H9 (cell line): ENCODE measurements at regions not wholly inside any gene's neighbourhood (a gene's known extent, or its start where the extent isn't known, plus 50 kb on each side); places are given as distances from the start of the nearest gene placed in this dataset.

Experiments
- DNase-seq: peaks from one replicate; pipeline ENCODE4 v3.0.0-alpha.2; 2017
- H2AFZ ChIP-seq: one replicate; pipeline ENCODE4 v1.6.1; 2013; ENCODE audit warnings: mild to moderate bottlenecking, low read length, control low read depth, moderate library complexity
- H2AK5ac ChIP-seq: 2 replicates; pipeline ENCODE4 v1.6.1; 2013; ENCODE audit warnings: low read length, control low read depth, mixed read lengths; ENCODE audit not compliant: insufficient read length
- H2BK120ac ChIP-seq: one replicate; pipeline ENCODE4 v1.6.1; 2013; ENCODE audit warnings: low read depth, mild to moderate bottlenecking, low read length, control low read depth, inconsistent platforms; ENCODE audit not compliant: poor library complexity, severe bottlenecking
- H2BK12ac ChIP-seq: 2 replicates; pipeline ENCODE4 v1.6.1; 2013; ENCODE audit warnings: low read length, control low read depth, mixed read lengths, low read depth; ENCODE audit not compliant: insufficient read length
- H2BK15ac ChIP-seq: 2 replicates; pipeline ENCODE4 v1.6.1; 2013; ENCODE audit warnings: low read depth, low read length, control low read depth
- H2BK20ac ChIP-seq: one replicate; pipeline ENCODE4 v1.6.1; 2013; ENCODE audit warnings: low read depth, mild to moderate bottlenecking, low read length, control low read depth, inconsistent platforms; ENCODE audit not compliant: poor library complexity, severe bottlenecking
- H2BK5ac ChIP-seq: 2 replicates; pipeline ENCODE4 v1.6.1; 2013; ENCODE audit warnings: low read length, control low read depth, mixed read lengths; ENCODE audit not compliant: insufficient read length
- H3K14ac ChIP-seq: 2 replicates; pipeline ENCODE4 v1.6.1; 2013; ENCODE audit warnings: low read length, control low read depth; ENCODE audit not compliant: insufficient read depth
- H3K18ac ChIP-seq: 2 replicates; pipeline ENCODE4 v1.6.1; 2013; ENCODE audit warnings: low read depth, mild to moderate bottlenecking, mixed read lengths, low read length, control low read depth; ENCODE audit not compliant: insufficient read length
- H3K23ac ChIP-seq: 2 replicates; pipeline ENCODE4 v1.6.1; 2013; ENCODE audit warnings: low read length, control low read depth, mixed read lengths, low read depth; ENCODE audit not compliant: insufficient read length
- H3K23me2 ChIP-seq: 2 replicates; pipeline ENCODE4 v1.6.1; 2013; ENCODE audit warnings: low read depth, mild to moderate bottlenecking, mixed read lengths, low read length, control low read depth; ENCODE audit not compliant: insufficient read length, poor library complexity, severe bottlenecking
- H3K27ac ChIP-seq: 2 replicates; pipeline ENCODE4 v1.5.1; 2013; ENCODE audit warnings: low read length, control low read depth, mixed read lengths, low read depth; ENCODE audit not compliant: insufficient read length
- H3K27me3 ChIP-seq: 2 replicates; pipeline ENCODE4 v1.6.1; 2013; ENCODE audit warnings: low read length, control low read depth, inconsistent platforms; ENCODE audit not compliant: insufficient read depth
- H3K4ac ChIP-seq: 2 replicates; pipeline ENCODE4 v1.6.1; 2013; ENCODE audit warnings: low read depth, mild to moderate bottlenecking, control low read depth, inconsistent platforms, low read length, moderate library complexity
- H3K4me1 ChIP-seq: 2 replicates; pipeline ENCODE4 v1.6.1; 2013; ENCODE audit warnings: low read length, control low read depth, inconsistent platforms; ENCODE audit not compliant: insufficient read depth
- H3K4me2 ChIP-seq: 2 replicates; pipeline ENCODE4 v1.6.1; 2013; ENCODE audit warnings: low read length, control low read depth, mixed read lengths; ENCODE audit not compliant: insufficient read length, insufficient read depth
- H3K56ac ChIP-seq: 2 replicates; pipeline ENCODE4 v1.6.1; 2013; ENCODE audit warnings: low read depth, mild to moderate bottlenecking, mixed read lengths, low read length, control low read depth; ENCODE audit not compliant: insufficient read length
- H3K79me1 ChIP-seq: 2 replicates; pipeline ENCODE4 v1.6.1; 2013; ENCODE audit warnings: low read depth, mild to moderate bottlenecking, moderate library complexity, low read length, control low read depth, inconsistent platforms; ENCODE audit not compliant: insufficient read depth, poor library complexity, severe bottlenecking
- H3K79me2 ChIP-seq: 2 replicates; pipeline ENCODE4 v1.6.1; 2013; ENCODE audit warnings: low read length, control low read depth, inconsistent platforms; ENCODE audit not compliant: insufficient read depth
- H3K9ac ChIP-seq: 2 replicates; pipeline ENCODE4 v1.6.1; 2013; ENCODE audit warnings: low read length, control low read depth, mixed read lengths; ENCODE audit not compliant: insufficient read length; ENCODE audit errors: extremely low read depth
- H3K9me3 ChIP-seq: one replicate; pipeline ENCODE4 v1.6.1; 2013; ENCODE audit warnings: low read depth, low read length, inconsistent platforms; ENCODE audit not compliant: control insufficient read depth
- H3T11ph ChIP-seq: one replicate; pipeline ENCODE4 v1.6.1; 2013; ENCODE audit warnings: mild to moderate bottlenecking, low read length, control low read depth, inconsistent platforms
- H4K20me1 ChIP-seq: one replicate; pipeline ENCODE4 v1.6.1; 2013; ENCODE audit not compliant: control insufficient read depth, insufficient read length, insufficient read depth
- H4K5ac ChIP-seq: 2 replicates; pipeline ENCODE4 v1.6.1; 2013; ENCODE audit warnings: low read depth, mild to moderate bottlenecking, mixed read lengths, low read length, control low read depth; ENCODE audit not compliant: insufficient read length
- H4K8ac ChIP-seq: replicated peaks from 2 replicates; pipeline ENCODE4 v1.6.1; 2013; ENCODE audit warnings: low read length, control low read depth, mixed read lengths, low read depth; ENCODE audit not compliant: insufficient read length
- H4K91ac ChIP-seq: 2 replicates; pipeline ENCODE4 v1.6.1; 2013; ENCODE audit warnings: low read depth, mild to moderate bottlenecking, moderate library complexity, mixed read lengths, low read length, control low read depth; ENCODE audit not compliant: insufficient read length
- H3K27ac Mint-ChIP-seq, 3 experiments: 2 replicates in 2 of 3; 3 replicates in 1 of 3; pipeline ENCODE4 v1.8.0; 2020 to 2021; ENCODE audit warnings: mixed read lengths in 3 of 3, mild to moderate bottlenecking in 1 of 3, moderate library complexity in 1 of 3
- H3K27me3 Mint-ChIP-seq: 2 replicates; pipeline ENCODE4 v1.8.0; 2021; ENCODE audit warnings: low read depth, mild to moderate bottlenecking, moderate library complexity, mixed read lengths
- H3K36me3 Mint-ChIP-seq, 3 experiments: 2 replicates in 2 of 3; 3 replicates in 1 of 3; pipeline ENCODE4 v1.8.0; 2020 to 2021; ENCODE audit warnings: low read depth in 3 of 3, mixed read lengths in 3 of 3; ENCODE audit not compliant: insufficient read depth in 1 of 3
- H3K4me1 Mint-ChIP-seq, 2 experiments: 2 replicates each; pipeline ENCODE4 v1.8.0; 2020; ENCODE audit warnings: mixed read lengths in 2 of 2
- H3K4me3 Mint-ChIP-seq, 2 experiments: 2 replicates in 1 of 2; 3 replicates in 1 of 2; pipeline ENCODE4 v1.8.0; 2020 to 2021; ENCODE audit warnings: mild to moderate bottlenecking in 2 of 2, mixed read lengths in 2 of 2, moderate library complexity in 1 of 2
- H3K9me3 Mint-ChIP-seq, 2 experiments: 2 replicates in 1 of 2; 3 replicates in 1 of 2; pipeline ENCODE4 v1.8.0; 2020; ENCODE audit warnings: mild to moderate bottlenecking in 2 of 2, mixed read lengths in 2 of 2, moderate library complexity in 1 of 2
- WGBS: extraction: QIAGEN DNeasy Blood & Tissue Kit; methylation state at CpG from one replicate; pipeline ENCODE4 v1.1.7; 2013; ENCODE audit warnings: missing lambda C conversion rate, low lambda C conversion rate, mixed read lengths; ENCODE audit not compliant: insufficient read length; ENCODE audit errors: extremely low coverage; 5-methylcytosine and 5-hydroxymethylcytosine counted together
- TF ChIP-seq, protein P1 (sequence below): fragments of 200-600 bp; sonication (generic); conservative IDR thresholded peaks from 3 replicates; pipeline ENCODE4 v1.8.0; 2021; ENCODE audit warnings: antibody characterized with exemption, mild to moderate bottlenecking

DNA sequence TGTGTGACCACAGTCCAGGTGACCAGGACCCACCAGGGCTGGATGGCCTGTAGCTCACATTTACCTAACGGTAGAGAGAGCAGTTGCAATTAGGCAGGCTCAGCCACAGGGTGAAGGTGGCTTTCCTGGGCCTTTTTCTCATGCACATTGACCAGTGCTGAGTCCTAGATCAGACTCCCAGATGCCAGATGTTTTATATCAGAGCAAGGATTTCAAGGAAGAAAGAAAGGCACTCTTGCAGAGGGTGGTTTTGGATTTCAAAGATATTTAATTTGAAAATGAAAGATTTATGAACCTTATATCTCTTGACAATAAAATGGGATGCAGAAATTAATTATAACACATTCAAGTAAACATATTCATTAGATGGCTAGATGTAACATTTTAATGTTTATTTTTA lies 694.2 kb upstream of the GYPC start:
- no peak overlapping the region for H2BK15ac ChIP-seq
- H2BK12ac ChIP-seq, result no peak overlapping the region
- no peak overlapping the region for H3K4ac ChIP-seq
- no peak overlapping the region for H4K91ac ChIP-seq
- DNase-seq, result no peak
- H3K36me3 Mint-ChIP-seq, result no peaks in the 10 kb centered on the region
- no peak overlapping the region for H3K56ac ChIP-seq
- no peak overlapping the region for H2AK5ac ChIP-seq
- no peaks in the 10 kb centered on the region for H3K79me1 ChIP-seq
- peaks cover 16% of the 10 kb centered on the region; the same call in 1 of the 2 replicates for H3K27me3 ChIP-seq
- H3K9ac ChIP-seq, result no peak overlapping the region
- no peaks in the 10 kb centered on the region for H3K9me3 Mint-ChIP-seq
- H3K27ac ChIP-seq, result no peak overlapping the region
- no peak overlapping the region for H3K18ac ChIP-seq
- H2BK20ac ChIP-seq, result no peak overlapping the region
- H2AFZ ChIP-seq, result no peak overlapping the region
- H3K9me3 ChIP-seq, result no peaks in the 10 kb centered on the region
- peaks cover 19% of the 10 kb centered on the region in 2 experiments for H3K4me1 Mint-ChIP-seq
- H3K4me3 Mint-ChIP-seq, result no peak overlapping the region
- H3K23ac ChIP-seq, result no peak overlapping the region
- no peaks in the 10 kb centered on the region for H3K79me2 ChIP-seq
- H3K27me3 Mint-ChIP-seq, result peaks cover 52% of the 10 kb centered on the region
- TF ChIP-seq, protein P1, sequence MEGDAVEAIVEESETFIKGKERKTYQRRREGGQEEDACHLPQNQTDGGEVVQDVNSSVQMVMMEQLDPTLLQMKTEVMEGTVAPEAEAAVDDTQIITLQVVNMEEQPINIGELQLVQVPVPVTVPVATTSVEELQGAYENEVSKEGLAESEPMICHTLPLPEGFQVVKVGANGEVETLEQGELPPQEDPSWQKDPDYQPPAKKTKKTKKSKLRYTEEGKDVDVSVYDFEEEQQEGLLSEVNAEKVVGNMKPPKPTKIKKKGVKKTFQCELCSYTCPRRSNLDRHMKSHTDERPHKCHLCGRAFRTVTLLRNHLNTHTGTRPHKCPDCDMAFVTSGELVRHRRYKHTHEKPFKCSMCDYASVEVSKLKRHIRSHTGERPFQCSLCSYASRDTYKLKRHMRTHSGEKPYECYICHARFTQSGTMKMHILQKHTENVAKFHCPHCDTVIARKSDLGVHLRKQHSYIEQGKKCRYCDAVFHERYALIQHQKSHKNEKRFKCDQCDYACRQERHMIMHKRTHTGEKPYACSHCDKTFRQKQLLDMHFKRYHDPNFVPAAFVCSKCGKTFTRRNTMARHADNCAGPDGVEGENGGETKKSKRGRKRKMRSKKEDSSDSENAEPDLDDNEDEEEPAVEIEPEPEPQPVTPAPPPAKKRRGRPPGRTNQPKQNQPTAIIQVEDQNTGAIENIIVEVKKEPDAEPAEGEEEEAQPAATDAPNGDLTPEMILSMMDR, result no peak
- H2BK120ac ChIP-seq, result no peak overlapping the region
- no peak overlapping the region for H3K27ac Mint-ChIP-seq
- WGBS, result no CpG with 5 or more reads among the region's 1 CpG
- no peak overlapping the region for H4K8ac ChIP-seq
- no peak overlapping the region for H3K4me2 ChIP-seq
- H3K4me1 ChIP-seq, result no peaks in the 10 kb centered on the region
- no peak overlapping the region for H3K14ac ChIP-seq
- no peaks in the 10 kb centered on the region for H3K23me2 ChIP-seq
- H4K20me1 ChIP-seq, result no peaks in the 10 kb centered on the region
- no peak overlapping the region for H2BK5ac ChIP-seq
- H3T11ph ChIP-seq, result no peak overlapping the region
- no peak overlapping the region for H4K5ac ChIP-seq
